Nephron progenitor cell (in vitro differentiated cells): ENCODE measurements at regions not wholly inside any gene's neighbourhood (a gene's known extent, or its start where the extent isn't known, plus 50 kb on each side); places are given as distances from the start of the nearest gene placed in this dataset.

Experiments
- DNase-seq: peaks from one replicate; pipeline ENCODE4 v3.0.0; 2021
- H3K27ac Mint-ChIP-seq: 2 replicates; pipeline ENCODE4 v1.8.0; 2021; ENCODE audit warnings: mild to moderate bottlenecking, moderate library complexity, mixed read lengths
- H3K27me3 Mint-ChIP-seq: 2 replicates; pipeline ENCODE4 v1.8.0; 2021; ENCODE audit warnings: mild to moderate bottlenecking, low read depth, mixed read lengths; ENCODE audit not compliant: poor library complexity
- H3K36me3 Mint-ChIP-seq: 2 replicates; pipeline ENCODE4 v1.8.0; 2021; ENCODE audit warnings: low read depth, mixed read lengths
- H3K4me1 Mint-ChIP-seq: 2 replicates; pipeline ENCODE4 v1.8.0; 2021; ENCODE audit warnings: mixed read lengths
- H3K4me3 Mint-ChIP-seq: 2 replicates; pipeline ENCODE4 v1.8.0; 2021; ENCODE audit warnings: mild to moderate bottlenecking, moderate library complexity, mixed read lengths
- H3K9me3 Mint-ChIP-seq: 2 replicates; pipeline ENCODE4 v1.8.0; 2021; ENCODE audit warnings: mild to moderate bottlenecking, moderate library complexity, mixed read lengths
- CTCF ChIP-seq: fragments of 200-600 bp; sonication (generic); IDR thresholded peaks from 2 replicates; pipeline ENCODE4 v1.5.0; 2021; ENCODE audit warnings: antibody characterized with exemption

GRCh38 chr1:34330061-34330460, 153.4 kb downstream of the C1orf94 start:
- H3K9me3 Mint-ChIP-seq = no peaks in the 10 kb centered on the region
- H3K27ac Mint-ChIP-seq = no peak overlapping the region
- no peak for TF ChIP-seq CTCF
- DNase-seq = no peak
- peaks cover 23% of the 10 kb centered on the region for H3K27me3 Mint-ChIP-seq
- H3K4me1 Mint-ChIP-seq = peaks cover 14% of the 10 kb centered on the region
- H3K36me3 Mint-ChIP-seq = no peaks in the 10 kb centered on the region
- H3K4me3 Mint-ChIP-seq = no peak overlapping the region

- Mint-ChIP-seq H3K36me3 (no peaks in the 10 kb centered on the region), H3K9me3 (no peaks in the 10 kb centered on the region), H3K27me3 (peaks cover 20% of the 10 kb centered on the region), H3K4me1 (peaks cover 14% of the 10 kb centered on the region), H3K27ac (no peak overlapping the region), H3K4me3 (no peak overlapping the region)
- no peak for DNase-seq
- TF ChIP-seq CTCF = no peak
Observed at GRCh38 chr1:34331020-34331926, 154.6 kb downstream of the C1orf94 start.

GRCh38 chr1:34332996-34333395, 156.3 kb downstream of the C1orf94 start:
- H3K36me3 Mint-ChIP-seq = no peaks in the 10 kb centered on the region
- H3K27me3 Mint-ChIP-seq = peaks cover 18% of the 10 kb centered on the region
- no peak overlapping the region for H3K27ac Mint-ChIP-seq
- DNase-seq = no peak
- no peaks in the 10 kb centered on the region for H3K9me3 Mint-ChIP-seq
- peaks cover 10% of the 10 kb centered on the region for H3K4me1 Mint-ChIP-seq
- TF ChIP-seq CTCF = no peak
- H3K4me3 Mint-ChIP-seq = no peak overlapping the region

- Mint-ChIP-seq H3K36me3 (no peaks in the 10 kb centered on the region), H3K4me1 (no peaks in the 10 kb centered on the region), H3K4me3 (no peak overlapping the region), H3K9me3 (no peaks in the 10 kb centered on the region), H3K27me3 (peaks cover 52% of the 10 kb centered on the region), H3K27ac (no peak overlapping the region)
- no peak for DNase-seq
- TF ChIP-seq CTCF = no peak
Observed at GRCh38 chr1:34338871-34339270, 162.2 kb downstream of the C1orf94 start.

- no peaks in the 10 kb centered on the region for H3K9me3 Mint-ChIP-seq
- no peaks in the 10 kb centered on the region for H3K36me3 Mint-ChIP-seq
- no peak for TF ChIP-seq CTCF
- H3K4me1 Mint-ChIP-seq = no peaks in the 10 kb centered on the region
- H3K27ac Mint-ChIP-seq = no peak overlapping the region
- no peak overlapping the region for H3K4me3 Mint-ChIP-seq
- peaks cover 76% of the 10 kb centered on the region for H3K27me3 Mint-ChIP-seq
- no peak for DNase-seq
Observed at GRCh38 chr1:34341896-34342295, 165.2 kb downstream of the C1orf94 start.

GRCh38 chr1:34342334-34342733, 165.6 kb downstream of the C1orf94 start:
- peaks cover 72% of the 10 kb centered on the region for H3K27me3 Mint-ChIP-seq
- no peaks in the 10 kb centered on the region for H3K4me1 Mint-ChIP-seq
- TF ChIP-seq CTCF = no peak
- no peak for DNase-seq
- no peaks in the 10 kb centered on the region for H3K36me3 Mint-ChIP-seq
- no peaks in the 10 kb centered on the region for H3K9me3 Mint-ChIP-seq
- no peak overlapping the region for H3K27ac Mint-ChIP-seq
- H3K4me3 Mint-ChIP-seq = no peak overlapping the region
